Adipocyte (in vitro differentiated cells): ENCODE measurements at regions not wholly inside any gene's neighbourhood (a gene's known extent, or its start where the extent isn't known, plus 50 kb on each side); places are given as distances from the start of the nearest gene placed in this dataset.

Experiments
- DNase-seq: peaks from one replicate; pipeline ENCODE4 v3.0.0-alpha.2; 2015; ENCODE audit warnings: low read depth
- H3K27me3 ChIP-seq: replicated peaks from 2 replicates; pipeline ENCODE4 v1.7.0; 2013; ENCODE audit warnings: mild to moderate bottlenecking, low read length, moderate library complexity; ENCODE audit not compliant: control insufficient read depth, insufficient read depth
- H3K36me3 ChIP-seq: 2 replicates; pipeline ENCODE4 v1.7.0; 2013; ENCODE audit warnings: low read length, mild to moderate bottlenecking, moderate library complexity; ENCODE audit not compliant: control insufficient read depth, insufficient read depth, severe bottlenecking
- H3K4me1 ChIP-seq: 2 replicates; pipeline ENCODE4 v1.7.0; 2013; ENCODE audit warnings: mild to moderate bottlenecking, low read length, moderate library complexity; ENCODE audit not compliant: control insufficient read depth, insufficient read depth
- H3K4me3 ChIP-seq: 2 replicates; pipeline ENCODE4 v1.7.0; 2013; ENCODE audit warnings: mild to moderate bottlenecking, low read length, moderate library complexity
- H3K9ac ChIP-seq: 2 replicates; pipeline ENCODE4 v1.7.0; 2013; ENCODE audit warnings: mild to moderate bottlenecking, low read length, moderate library complexity
- H3K9me3 ChIP-seq: 2 replicates; pipeline ENCODE4 v1.7.0; 2013; ENCODE audit warnings: mild to moderate bottlenecking, low read length, moderate library complexity; ENCODE audit not compliant: control insufficient read depth

DNA sequence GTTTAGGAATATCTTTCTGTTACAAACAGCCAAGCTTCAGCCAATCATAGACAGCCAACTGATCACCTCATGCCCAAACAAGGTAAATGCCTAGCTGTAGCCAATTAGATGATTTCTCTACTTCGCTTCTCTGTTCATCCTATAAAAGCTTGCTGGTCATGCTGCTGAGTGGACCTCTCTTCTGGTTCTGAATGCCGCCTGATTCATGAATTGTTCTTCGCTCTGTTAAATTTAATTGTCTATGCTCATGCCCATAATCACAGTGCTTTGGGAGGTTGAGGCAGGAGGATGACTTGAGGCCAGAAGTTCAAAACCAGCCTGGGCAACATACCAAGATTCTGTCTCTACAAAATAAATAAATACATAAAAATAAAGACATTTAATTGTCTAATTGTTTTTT lies 698.1 kb upstream of the NRP1 start:
- peaks cover 18% of the 10 kb centered on the region for H3K4me1 ChIP-seq
- H3K9ac ChIP-seq = no peak overlapping the region
- DNase-seq = no peak
- H3K9me3 ChIP-seq = no peaks in the 10 kb centered on the region
- H3K36me3 ChIP-seq = no peaks in the 10 kb centered on the region
- H3K4me3 ChIP-seq = no peak overlapping the region
- H3K27me3 ChIP-seq = no peaks in the 10 kb centered on the region

DNA sequence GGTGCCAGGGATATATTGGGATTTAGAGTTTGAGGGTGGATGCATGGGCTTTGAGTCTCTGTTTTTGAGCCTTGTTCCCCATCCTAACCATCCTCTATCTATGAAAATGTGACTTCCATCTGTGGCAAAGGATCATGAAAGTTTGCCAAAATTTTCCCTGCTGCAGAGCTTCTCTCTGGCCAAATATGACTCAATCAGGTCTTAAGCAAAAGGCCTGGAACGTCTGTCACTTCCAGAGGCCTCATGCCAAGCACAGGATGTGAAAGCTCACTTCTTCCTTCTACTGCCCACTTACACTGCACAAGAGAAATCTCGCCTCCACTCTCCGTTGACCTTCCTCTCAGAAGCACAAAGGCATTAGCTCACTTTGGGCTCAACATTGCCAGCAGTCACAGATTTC lies 696.9 kb upstream of the NRP1 start:
- Histone ChIP-seq H3K27me3 (no peaks in the 10 kb centered on the region), H3K9ac (peak overlapping the region; percentile 15), H3K4me1 (peaks cover 18% of the 10 kb centered on the region), H3K36me3 (no peaks in the 10 kb centered on the region), H3K9me3 (no peaks in the 10 kb centered on the region), H3K4me3 (peak overlapping the region; percentile 41)
- peak; percentile 78 for DNase-seq

DNA sequence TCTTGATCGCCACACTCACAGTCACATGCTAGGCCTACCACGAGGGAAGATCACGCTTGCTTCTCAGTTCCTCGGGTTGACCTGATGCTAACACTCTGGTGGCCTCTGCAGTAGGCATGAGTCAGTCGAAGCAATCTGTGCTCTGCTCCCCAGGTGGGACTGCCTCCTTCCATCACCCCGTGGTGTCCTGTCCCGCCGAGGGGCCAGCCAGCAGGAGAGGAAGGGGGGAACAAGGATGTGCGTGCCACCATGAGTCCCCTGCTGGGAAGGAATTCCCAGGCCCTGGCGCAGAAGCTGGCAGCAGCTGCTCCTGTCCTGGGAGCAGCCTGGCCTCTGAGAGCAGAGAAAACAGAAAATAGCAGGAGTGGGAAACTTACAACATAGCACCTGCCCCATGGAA lies 695.0 kb upstream of the NRP1 start:
- H3K4me1 ChIP-seq = peaks cover 18% of the 10 kb centered on the region
- H3K27me3 ChIP-seq = no peaks in the 10 kb centered on the region
- no peak overlapping the region for H3K9ac ChIP-seq
- DNase-seq = no peak
- no peak overlapping the region for H3K4me3 ChIP-seq
- peaks cover 4% of the 10 kb centered on the region for H3K9me3 ChIP-seq
- no peaks in the 10 kb centered on the region for H3K36me3 ChIP-seq

DNA sequence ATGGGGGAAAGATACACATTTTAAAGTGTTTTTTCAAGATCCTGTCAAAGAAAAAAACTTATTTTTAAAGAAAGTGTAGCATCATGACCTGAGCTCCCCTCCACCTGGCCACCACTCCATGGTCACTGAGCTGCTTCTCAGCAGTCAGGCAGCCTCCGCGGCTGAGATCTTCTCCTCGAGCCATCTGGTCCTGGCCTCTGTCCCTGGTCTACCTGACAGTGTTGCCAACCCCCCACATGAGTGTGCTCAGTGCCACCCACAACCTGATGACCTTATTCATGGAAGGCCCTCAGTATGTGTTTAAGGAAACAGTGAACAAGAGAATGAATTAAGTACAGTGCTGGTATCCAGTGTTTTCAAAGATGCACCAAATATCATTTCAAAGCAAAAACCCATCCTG lies 694.5 kb upstream of the NRP1 start:
- Histone ChIP-seq H3K9me3 (peaks cover 4% of the 10 kb centered on the region), H3K4me1 (peaks cover 18% of the 10 kb centered on the region), H3K4me3 (no peak overlapping the region), H3K9ac (no peak overlapping the region), H3K36me3 (no peaks in the 10 kb centered on the region), H3K27me3 (no peaks in the 10 kb centered on the region)
- DNase-seq = no peak

- DNase-seq = no peak
- Histone ChIP-seq H3K27me3 (no peaks in the 10 kb centered on the region), H3K9ac (no peak overlapping the region), H3K9me3 (peaks cover 4% of the 10 kb centered on the region), H3K4me3 (no peak overlapping the region), H3K36me3 (no peaks in the 10 kb centered on the region), H3K4me1 (no peaks in the 10 kb centered on the region)
These were observed 690.4 kb upstream of the NRP1 start for GRCh38 chr10:34024693-34025425.

DNA sequence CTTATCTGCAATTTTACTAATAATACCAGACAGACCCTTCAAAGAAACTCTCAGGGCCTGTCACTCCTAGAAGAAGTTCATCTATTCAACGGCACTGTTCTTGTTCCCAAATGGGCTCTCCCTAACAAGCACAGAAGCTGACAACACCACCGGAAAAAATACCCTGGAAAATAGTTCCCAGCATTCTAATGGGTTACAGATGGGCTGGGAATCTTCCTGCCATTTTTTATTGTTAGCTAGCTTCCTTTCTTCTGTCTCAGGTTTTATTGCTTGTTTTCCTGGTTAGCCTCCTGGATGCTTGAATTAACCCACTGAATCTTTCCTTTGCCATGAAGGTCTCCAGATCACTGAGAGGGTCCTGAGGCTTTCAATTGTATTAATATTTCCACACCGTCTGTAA lies 689.8 kb upstream of the NRP1 start:
- H3K36me3 ChIP-seq = no peaks in the 10 kb centered on the region
- DNase-seq = no peak
- no peak overlapping the region for H3K4me3 ChIP-seq
- H3K9me3 ChIP-seq = peaks cover 4% of the 10 kb centered on the region
- no peak overlapping the region for H3K9ac ChIP-seq
- H3K27me3 ChIP-seq = no peaks in the 10 kb centered on the region
- no peaks in the 10 kb centered on the region for H3K4me1 ChIP-seq

- no peak for DNase-seq
- Histone ChIP-seq H3K4me3 (no peak overlapping the region), H3K27me3 (no peaks in the 10 kb centered on the region), H3K9me3 (peaks cover 4% of the 10 kb centered on the region), H3K4me1 (no peaks in the 10 kb centered on the region), H3K9ac (no peak overlapping the region), H3K36me3 (no peaks in the 10 kb centered on the region)
These were observed 687.7 kb upstream of the NRP1 start for GRCh38 chr10:34022195-34022594.

DNA sequence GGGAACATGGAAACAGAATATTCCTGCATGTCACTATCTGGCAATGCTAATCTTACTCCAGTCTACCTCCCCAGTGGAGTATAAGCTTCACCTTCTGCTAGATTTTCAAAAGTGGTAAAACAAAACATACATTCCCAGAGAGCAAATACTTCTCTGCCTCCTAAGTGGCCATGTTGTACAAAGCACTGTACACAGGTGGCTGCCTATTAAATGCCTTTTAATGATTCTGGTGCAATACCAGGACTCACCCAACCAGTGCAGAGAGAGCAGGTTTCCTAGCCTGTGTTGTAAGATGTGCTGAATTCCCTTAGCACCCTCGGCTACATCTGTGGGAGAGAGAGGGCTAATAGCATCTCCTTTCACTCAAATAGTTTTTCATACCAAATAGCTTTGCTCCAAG lies 684.3 kb upstream of the NRP1 start:
- no peak overlapping the region for H3K4me3 ChIP-seq
- no peaks in the 10 kb centered on the region for H3K36me3 ChIP-seq
- no peak overlapping the region for H3K9ac ChIP-seq
- no peaks in the 10 kb centered on the region for H3K4me1 ChIP-seq
- no peak for DNase-seq
- no peaks in the 10 kb centered on the region for H3K9me3 ChIP-seq
- H3K27me3 ChIP-seq = peaks cover 3% of the 10 kb centered on the region

DNA sequence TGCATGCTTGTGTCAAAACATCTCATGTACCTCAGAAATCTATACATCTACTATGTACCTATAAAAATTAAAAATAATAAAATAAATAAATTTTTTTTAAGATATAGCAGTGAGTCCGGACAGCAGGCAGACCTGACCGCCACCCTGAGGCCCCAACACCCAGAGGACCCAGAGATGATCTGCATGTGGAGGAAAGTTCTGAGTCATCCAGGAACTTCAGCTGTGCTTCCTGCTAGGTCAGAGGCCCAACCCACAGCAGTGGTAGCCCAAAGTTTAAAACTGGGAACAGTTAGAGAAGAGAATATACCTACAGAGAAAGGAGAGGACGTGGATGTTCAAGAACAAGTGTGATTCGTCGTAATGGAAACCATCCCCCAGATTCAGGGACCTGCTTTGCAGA lies 683.7 kb upstream of the NRP1 start:
- Histone ChIP-seq H3K4me1 (no peaks in the 10 kb centered on the region), H3K4me3 (no peak overlapping the region), H3K9ac (no peak overlapping the region), H3K36me3 (no peaks in the 10 kb centered on the region), H3K27me3 (peaks cover 10% of the 10 kb centered on the region), H3K9me3 (no peaks in the 10 kb centered on the region)
- DNase-seq = no peak

DNA sequence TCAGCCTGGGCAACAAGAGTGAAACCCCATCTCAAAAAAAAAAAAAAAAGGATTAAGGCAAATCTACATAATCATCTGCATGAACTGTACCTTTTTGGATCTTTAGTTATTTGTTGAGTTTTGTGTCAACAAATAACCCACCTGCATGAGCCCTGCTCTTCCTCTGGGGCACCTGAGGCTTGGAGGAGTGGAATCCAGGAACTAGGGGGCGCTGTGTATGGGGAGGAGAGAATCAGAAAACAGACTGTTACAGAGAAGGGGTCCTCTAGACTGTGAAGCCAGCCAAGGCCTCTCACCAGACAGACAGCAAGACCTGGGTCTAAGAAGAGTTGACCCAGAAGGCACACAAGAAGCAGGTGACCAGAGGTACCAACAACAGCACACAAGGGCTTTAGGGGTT lies 682.8 kb upstream of the NRP1 start:
- Histone ChIP-seq H3K27me3 (peaks cover 12% of the 10 kb centered on the region), H3K4me3 (no peak overlapping the region), H3K9ac (no peak overlapping the region), H3K4me1 (no peaks in the 10 kb centered on the region), H3K9me3 (no peaks in the 10 kb centered on the region), H3K36me3 (no peaks in the 10 kb centered on the region)
- no peak for DNase-seq

DNA sequence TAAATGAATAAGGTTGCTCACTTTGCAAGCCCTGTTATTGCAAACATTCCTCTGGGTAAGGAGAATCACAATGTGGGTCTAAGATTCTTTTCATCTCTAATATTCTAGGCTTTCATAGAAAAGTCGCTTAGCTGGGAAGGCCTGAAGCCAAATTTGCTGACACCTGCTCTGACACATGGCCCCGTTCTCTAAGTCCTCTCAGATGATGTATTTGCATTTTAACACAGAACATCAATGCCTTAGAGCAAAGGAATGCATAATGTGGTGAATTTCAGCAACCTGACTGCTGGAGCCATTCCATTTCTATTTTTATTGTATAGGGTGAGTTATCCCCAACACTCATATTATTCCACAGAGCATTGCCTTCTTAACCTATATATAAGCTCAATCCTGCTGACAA lies 682.1 kb upstream of the NRP1 start:
- H3K27me3 ChIP-seq = peaks cover 12% of the 10 kb centered on the region
- H3K4me1 ChIP-seq = no peaks in the 10 kb centered on the region
- H3K9me3 ChIP-seq = no peaks in the 10 kb centered on the region
- H3K4me3 ChIP-seq = no peak overlapping the region
- no peak for DNase-seq
- no peak overlapping the region for H3K9ac ChIP-seq
- no peaks in the 10 kb centered on the region for H3K36me3 ChIP-seq

GRCh38 chr10:34015700-34016099 lies 681.2 kb upstream of the NRP1 start:
- Histone ChIP-seq H3K9ac (no peak overlapping the region), H3K4me1 (no peaks in the 10 kb centered on the region), H3K4me3 (no peak overlapping the region)

More at GRCh38 chr10:34015700-34016099, 681.2 kb upstream of the NRP1 start:
- peaks cover 12% of the 10 kb centered on the region for H3K27me3 ChIP-seq
- H3K9me3 ChIP-seq = no peaks in the 10 kb centered on the region
- H3K36me3 ChIP-seq = no peaks in the 10 kb centered on the region
- DNase-seq = no peak
